ENCODE measurements at regions not wholly inside any gene's neighbourhood (a gene's known extent, or its start where the extent isn't known, plus 50 kb on each side); places are given as distances from the start of the nearest gene placed in this dataset.

- Histone ChIP-seq H3K9me3 (peaks cover 0 to 3% of the 10 kb centered on the region in 2 donors), H3K4me3 (no peak overlapping the region), H3K36me3 (no peaks in the 10 kb centered on the region), H3K27me3 (no peaks in the 10 kb centered on the region), H3K27ac (no peak overlapping the region), H3K4me1 (no peaks in the 10 kb centered on the region)
- TF ChIP-seq POLR2A (IDR thresholded peaks at IDR 0.05) (no peak), POLR2AphosphoS5 (IDR thresholded peaks at IDR 0.05) (no peak), EP300 (IDR thresholded peaks at IDR 0.05; ENCODE audit: low read depth) (no peak)
- TF ChIP-seq, protein P1, sequence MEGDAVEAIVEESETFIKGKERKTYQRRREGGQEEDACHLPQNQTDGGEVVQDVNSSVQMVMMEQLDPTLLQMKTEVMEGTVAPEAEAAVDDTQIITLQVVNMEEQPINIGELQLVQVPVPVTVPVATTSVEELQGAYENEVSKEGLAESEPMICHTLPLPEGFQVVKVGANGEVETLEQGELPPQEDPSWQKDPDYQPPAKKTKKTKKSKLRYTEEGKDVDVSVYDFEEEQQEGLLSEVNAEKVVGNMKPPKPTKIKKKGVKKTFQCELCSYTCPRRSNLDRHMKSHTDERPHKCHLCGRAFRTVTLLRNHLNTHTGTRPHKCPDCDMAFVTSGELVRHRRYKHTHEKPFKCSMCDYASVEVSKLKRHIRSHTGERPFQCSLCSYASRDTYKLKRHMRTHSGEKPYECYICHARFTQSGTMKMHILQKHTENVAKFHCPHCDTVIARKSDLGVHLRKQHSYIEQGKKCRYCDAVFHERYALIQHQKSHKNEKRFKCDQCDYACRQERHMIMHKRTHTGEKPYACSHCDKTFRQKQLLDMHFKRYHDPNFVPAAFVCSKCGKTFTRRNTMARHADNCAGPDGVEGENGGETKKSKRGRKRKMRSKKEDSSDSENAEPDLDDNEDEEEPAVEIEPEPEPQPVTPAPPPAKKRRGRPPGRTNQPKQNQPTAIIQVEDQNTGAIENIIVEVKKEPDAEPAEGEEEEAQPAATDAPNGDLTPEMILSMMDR (IDR thresholded peaks at IDR 0.05): no peak
- no peak for DNase-seq
- WGBS, 2 donors (ENCODE audit: low coverage in 1 of 2): 67 to 82% methylated on average over 2 of the region's 2 CpGs
- in situ Hi-C loops (cut with MboI; ENCODE audit: low pct_ligation_motif_present in 1 of 4, low pct_unique_long_range_greater_than_20kb in 1 of 4, low sequenced_read_pairs in 3 of 4) (no loop called here), intact Hi-C loops (cut with DNase I; ENCODE audit: low total_unique reads) (no loop called here)
Measured at GRCh38 chr18:78849458-78849857, 130.2 kb upstream of the SALL3 start.

GRCh38 chr18:78853341-78853740, 126.3 kb upstream of the SALL3 start:
- H3K36me3 ChIP-seq: no peaks in the 10 kb centered on the region
- in situ Hi-C loops (cut with MboI; ENCODE audit: low pct_ligation_motif_present in 1 of 4, low pct_unique_long_range_greater_than_20kb in 1 of 4, low sequenced_read_pairs in 3 of 4): no loop called here
- 50 to 75% methylated on average over 1 to 3 of the region's 3 CpGs for WGBS, 2 donors (ENCODE audit: low coverage in 1 of 2)
- H3K27ac ChIP-seq: no peak overlapping the region
- no peaks in the 10 kb centered on the region for H3K9me3 ChIP-seq
- no peak overlapping the region for H3K4me3 ChIP-seq
- no peak for DNase-seq
- TF ChIP-seq POLR2AphosphoS5 (IDR thresholded peaks at IDR 0.05) (no peak), EP300 (IDR thresholded peaks at IDR 0.05; ENCODE audit: low read depth) (no peak), POLR2A (IDR thresholded peaks at IDR 0.05) (no peak)
- TF ChIP-seq, protein P1 (IDR thresholded peaks at IDR 0.05): no peak
- intact Hi-C loops (cut with DNase I; ENCODE audit: low total_unique reads): no loop called here
- H3K4me1 ChIP-seq: no peaks in the 10 kb centered on the region
- H3K27me3 ChIP-seq: no peaks in the 10 kb centered on the region

- Histone ChIP-seq H3K4me3 (no peak overlapping the region), H3K9me3 (no peaks in the 10 kb centered on the region), H3K4me1 (no peaks in the 10 kb centered on the region), H3K27me3 (no peaks in the 10 kb centered on the region), H3K27ac (no peak overlapping the region), H3K36me3 (no peaks in the 10 kb centered on the region)
- DNase-seq: no peak
- no peak for TF ChIP-seq POLR2AphosphoS5 (IDR thresholded peaks at IDR 0.05)
- TF ChIP-seq POLR2A (IDR thresholded peaks at IDR 0.05): no peak
- TF ChIP-seq EP300 (IDR thresholded peaks at IDR 0.05; ENCODE audit: low read depth): no peak
- TF ChIP-seq, protein P1 (IDR thresholded peaks at IDR 0.05): no peak
- WGBS, 2 donors (ENCODE audit: low coverage in 1 of 2): 75% methylated on average over 4 of the region's 4 CpGs; no CpG with 5 or more reads in 1 of the 2 donors
- intact Hi-C loops (cut with DNase I; ENCODE audit: low total_unique reads) (no loop called here), in situ Hi-C loops (cut with MboI; ENCODE audit: low pct_ligation_motif_present in 1 of 4, low pct_unique_long_range_greater_than_20kb in 1 of 4, low sequenced_read_pairs in 3 of 4) (no loop called here)
Measured at GRCh38 chr18:78855188-78855587, 124.4 kb upstream of the SALL3 start.

DNA sequence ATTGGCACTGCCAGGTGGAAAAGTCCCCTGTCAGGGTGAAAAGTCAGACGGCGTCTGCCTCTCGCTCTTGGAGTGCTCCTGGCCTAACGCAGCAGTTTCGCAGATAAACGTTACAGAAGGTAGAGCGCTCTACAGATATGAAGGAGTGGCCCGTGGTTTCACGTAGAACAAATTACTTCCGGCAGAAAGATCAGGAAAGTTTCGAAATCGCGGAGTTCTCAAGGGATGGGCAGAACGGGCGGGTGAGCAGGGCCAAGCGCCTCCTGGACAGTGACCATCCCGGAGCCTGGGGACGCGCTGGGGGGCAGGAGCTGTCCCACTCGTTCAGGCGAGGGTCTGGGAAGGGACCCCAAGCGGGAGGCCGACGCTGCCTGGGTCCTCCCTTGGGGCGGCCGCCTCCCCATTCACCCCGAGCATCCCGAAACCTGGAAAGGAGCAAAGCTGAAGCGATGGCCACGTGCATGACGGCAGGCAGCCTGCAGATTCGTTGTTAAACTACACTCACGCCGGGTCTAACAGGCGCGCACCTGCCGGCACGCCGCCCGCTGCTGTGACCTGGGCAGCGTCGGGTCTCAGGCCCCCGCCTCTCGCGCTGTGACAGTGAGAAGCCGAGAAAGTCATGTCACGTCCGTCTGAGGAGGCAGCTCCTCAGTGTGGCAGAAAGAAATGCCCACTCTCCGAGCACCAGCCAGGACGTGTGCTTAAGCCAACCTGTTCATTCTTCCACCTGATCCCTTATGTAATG, 122.9 kb upstream of the SALL3 start:
- TF ChIP-seq EP300 (IDR thresholded peaks at IDR 0.05; ENCODE audit: low read depth) (no peak), POLR2AphosphoS5 (IDR thresholded peaks at IDR 0.05) (no peak)
- DNase-seq: no peak
- H3K36me3 ChIP-seq: no peaks in the 10 kb centered on the region
- no peaks in the 10 kb centered on the region for H3K4me1 ChIP-seq
- peaks cover 5% of the 10 kb centered on the region for H3K27me3 ChIP-seq
- no peaks in the 10 kb centered on the region for H3K9me3 ChIP-seq
- no peak overlapping the region for H3K27ac ChIP-seq
- in situ Hi-C loops (cut with MboI; ENCODE audit: low pct_ligation_motif_present in 1 of 4, low pct_unique_long_range_greater_than_20kb in 1 of 4, low sequenced_read_pairs in 3 of 4): no loop called here
- 92% methylated on average over 21 to 49 of the region's 50 CpGs for WGBS, 2 donors (ENCODE audit: low coverage in 1 of 2)
- no peak overlapping the region for H3K4me3 ChIP-seq
- intact Hi-C loops (cut with DNase I; ENCODE audit: low total_unique reads): no loop called here
